Endodermal cell (in vitro differentiated cells): ENCODE measurements at regions not wholly inside any gene's neighbourhood (a gene's known extent, or its start where the extent isn't known, plus 50 kb on each side); places are given as distances from the start of the nearest gene placed in this dataset.

ENCODE experiments used
- DNase-seq: peaks from one replicate; pipeline ENCODE4 v3.0.0-alpha.2; 2017
- H3K27ac ChIP-seq: 2 replicates; pipeline ENCODE4 v1.5.1; 2013; ENCODE audit warnings: mild to moderate bottlenecking, low read depth, low read length, moderate library complexity
- H3K27me3 ChIP-seq: 2 replicates; pipeline ENCODE4 v1.6.1; 2013; ENCODE audit warnings: mild to moderate bottlenecking, low read length, moderate library complexity; ENCODE audit not compliant: insufficient read depth, control insufficient read depth, poor library complexity, severe bottlenecking
- H3K36me3 ChIP-seq: 2 replicates; pipeline ENCODE4 v1.7.0; 2013; ENCODE audit warnings: mild to moderate bottlenecking, low read length, moderate library complexity; ENCODE audit not compliant: control insufficient read depth, insufficient read depth
- H3K4me1 ChIP-seq: one replicate; pipeline ENCODE4 v1.7.0; 2013; ENCODE audit warnings: low read length; ENCODE audit not compliant: control insufficient read depth, insufficient read depth
- H3K4me3 ChIP-seq: 2 replicates; pipeline ENCODE4 v1.5.1; 2013; ENCODE audit warnings: mild to moderate bottlenecking, low read length, moderate library complexity
- H3K9ac ChIP-seq: 2 replicates; pipeline ENCODE4 v1.6.1; 2013; ENCODE audit warnings: mild to moderate bottlenecking, low read length, moderate library complexity; ENCODE audit not compliant: poor library complexity, severe bottlenecking; ENCODE audit errors: extremely low read depth
- H3K9me3 ChIP-seq: 2 replicates; pipeline ENCODE4 v1.6.1; 2013; ENCODE audit warnings: mild to moderate bottlenecking, low read length, moderate library complexity; ENCODE audit not compliant: control insufficient read depth
- H3K27ac Mint-ChIP-seq: 2 replicates; pipeline ENCODE4 v1.8.0; 2020; ENCODE audit warnings: mixed read lengths
- H3K27me3 Mint-ChIP-seq: 2 replicates; pipeline ENCODE4 v1.8.0; 2021; ENCODE audit warnings: mild to moderate bottlenecking, mixed read lengths; ENCODE audit not compliant: insufficient read depth
- H3K36me3 Mint-ChIP-seq: 2 replicates; pipeline ENCODE4 v1.8.0; 2020; ENCODE audit warnings: low read depth, mixed read lengths
- H3K4me1 Mint-ChIP-seq: 2 replicates; pipeline ENCODE4 v1.8.0; 2020; ENCODE audit warnings: mixed read lengths
- H3K4me3 Mint-ChIP-seq: 2 replicates; pipeline ENCODE4 v1.8.0; 2020; ENCODE audit warnings: mild to moderate bottlenecking, moderate library complexity, mixed read lengths
- H3K9me3 Mint-ChIP-seq: 2 replicates; pipeline ENCODE4 v1.8.0; 2020; ENCODE audit warnings: mild to moderate bottlenecking, mixed read lengths
- WGBS, 2 experiments: methylation state at CpG; one replicate each; pipeline versions ENCODE4 v1.1.5 to v1.1.7; 2013; ENCODE audit warnings: missing lambda C conversion rate in 2 of 2, mixed read lengths in 1 of 2; ENCODE audit not compliant: insufficient coverage in 1 of 2, insufficient read length in 1 of 2; 5-methylcytosine and 5-hydroxymethylcytosine counted together
- TF ChIP-seq, protein P1 (sequence below): fragments of 200-600 bp; sonication (generic); conservative IDR thresholded peaks from 2 replicates; pipeline ENCODE4 v1.5.0; 2021; ENCODE audit warnings: antibody characterized with exemption, mild to moderate bottlenecking

DNA sequence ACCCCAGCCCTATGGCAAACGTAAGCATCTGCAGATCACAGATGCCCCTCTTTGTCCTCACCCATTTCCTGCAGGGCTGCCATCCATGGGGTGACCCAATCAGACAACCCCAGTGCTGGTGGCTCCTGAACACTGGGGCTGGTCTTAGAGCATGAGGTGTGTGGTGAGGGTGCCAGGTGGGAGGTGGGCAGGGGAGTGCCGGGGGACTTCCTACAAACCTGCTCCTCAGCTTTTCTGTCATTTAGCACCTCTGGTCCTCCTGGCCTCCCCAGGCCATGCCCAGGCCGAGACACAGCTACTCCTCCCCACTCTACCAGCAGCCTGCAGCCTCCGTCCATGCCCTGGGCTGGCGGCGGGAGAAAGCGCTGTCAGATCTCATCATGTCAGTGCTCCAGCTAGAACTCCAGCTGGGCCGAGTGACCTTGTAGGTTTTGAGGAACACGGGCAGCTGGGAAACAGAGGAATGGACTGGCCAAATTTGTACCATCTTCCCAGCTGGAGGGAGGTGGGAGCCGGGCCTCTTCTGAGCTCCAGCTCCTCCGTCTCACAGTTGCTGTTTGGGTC lies 157.7 kb upstream of the NECTIN1 start:
- Mint-ChIP-seq H3K36me3 (no peaks in the 10 kb centered on the region), H3K27me3 (no peaks in the 10 kb centered on the region), H3K27ac (no peak overlapping the region), H3K9me3 (no peaks in the 10 kb centered on the region), H3K4me3 (no peak overlapping the region), H3K4me1 (peaks cover 46% of the 10 kb centered on the region)
- TF ChIP-seq, protein P1, sequence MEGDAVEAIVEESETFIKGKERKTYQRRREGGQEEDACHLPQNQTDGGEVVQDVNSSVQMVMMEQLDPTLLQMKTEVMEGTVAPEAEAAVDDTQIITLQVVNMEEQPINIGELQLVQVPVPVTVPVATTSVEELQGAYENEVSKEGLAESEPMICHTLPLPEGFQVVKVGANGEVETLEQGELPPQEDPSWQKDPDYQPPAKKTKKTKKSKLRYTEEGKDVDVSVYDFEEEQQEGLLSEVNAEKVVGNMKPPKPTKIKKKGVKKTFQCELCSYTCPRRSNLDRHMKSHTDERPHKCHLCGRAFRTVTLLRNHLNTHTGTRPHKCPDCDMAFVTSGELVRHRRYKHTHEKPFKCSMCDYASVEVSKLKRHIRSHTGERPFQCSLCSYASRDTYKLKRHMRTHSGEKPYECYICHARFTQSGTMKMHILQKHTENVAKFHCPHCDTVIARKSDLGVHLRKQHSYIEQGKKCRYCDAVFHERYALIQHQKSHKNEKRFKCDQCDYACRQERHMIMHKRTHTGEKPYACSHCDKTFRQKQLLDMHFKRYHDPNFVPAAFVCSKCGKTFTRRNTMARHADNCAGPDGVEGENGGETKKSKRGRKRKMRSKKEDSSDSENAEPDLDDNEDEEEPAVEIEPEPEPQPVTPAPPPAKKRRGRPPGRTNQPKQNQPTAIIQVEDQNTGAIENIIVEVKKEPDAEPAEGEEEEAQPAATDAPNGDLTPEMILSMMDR, result no peak
- Histone ChIP-seq H3K27ac (no peak overlapping the region), H3K4me3 (no peak overlapping the region), H3K9ac (no peak overlapping the region), H3K4me1 (peaks cover 38% of the 10 kb centered on the region), H3K36me3 (no peaks in the 10 kb centered on the region), H3K27me3 (peaks cover 7% of the 10 kb centered on the region), H3K9me3 (no peaks in the 10 kb centered on the region)
- WGBS, 2 experiments, result 91 to 100% methylated on average over 6 to 11 of the region's 11 CpGs
- no peak for DNase-seq

- WGBS, 2 experiments, result 90 to 100% methylated on average over 1 to 5 of the region's 5 CpGs
- Histone ChIP-seq H3K27ac (no peak overlapping the region), H3K27me3 (peaks cover 7% of the 10 kb centered on the region), H3K9me3 (no peaks in the 10 kb centered on the region), H3K4me3 (no peak overlapping the region), H3K4me1 (peaks cover 31% of the 10 kb centered on the region), H3K9ac (no peak overlapping the region), H3K36me3 (no peaks in the 10 kb centered on the region)
- no peaks in the 10 kb centered on the region for H3K36me3 Mint-ChIP-seq
- H3K4me3 Mint-ChIP-seq, result no peak overlapping the region
- TF ChIP-seq, protein P1, result no peak
- H3K27ac Mint-ChIP-seq, result no peak overlapping the region
- DNase-seq, result no peak
- H3K4me1 Mint-ChIP-seq, result peaks cover 39% of the 10 kb centered on the region
- no peaks in the 10 kb centered on the region for H3K9me3 Mint-ChIP-seq
- H3K27me3 Mint-ChIP-seq, result no peaks in the 10 kb centered on the region
Observed at GRCh38 chr11:119885861-119886567, 157.0 kb upstream of the NECTIN1 start.

DNA sequence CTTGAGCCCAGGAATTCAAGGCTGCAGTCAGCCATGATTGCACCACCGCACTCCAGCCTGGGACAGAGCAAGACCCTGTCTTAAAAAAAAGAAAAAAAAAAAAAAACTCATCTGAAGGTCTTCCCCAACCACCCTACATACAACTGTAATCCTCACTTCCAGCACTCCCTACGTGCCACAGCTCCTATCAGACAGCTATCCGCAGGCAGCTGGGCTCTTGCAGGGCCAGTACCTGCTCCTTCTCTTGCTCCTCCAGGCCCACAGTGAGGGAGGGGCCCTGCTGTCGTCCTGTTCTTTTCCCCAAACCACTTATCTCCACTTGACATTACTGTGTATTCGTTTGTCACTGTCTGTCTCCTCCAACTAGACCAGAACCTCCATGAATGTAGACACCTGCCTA lies 156.1 kb upstream of the NECTIN1 start:
- 78 to 82% methylated on average over 2 to 5 of the region's 5 CpGs for WGBS, 2 experiments
- Histone ChIP-seq H3K4me3 (no peak overlapping the region), H3K9ac (no peak overlapping the region), H3K27me3 (peaks cover 7% of the 10 kb centered on the region), H3K4me1 (peaks cover 21% of the 10 kb centered on the region), H3K9me3 (no peaks in the 10 kb centered on the region), H3K27ac (no peak overlapping the region), H3K36me3 (no peaks in the 10 kb centered on the region)
- no peaks in the 10 kb centered on the region for H3K9me3 Mint-ChIP-seq
- H3K4me1 Mint-ChIP-seq, result peaks cover 35% of the 10 kb centered on the region
- no peak overlapping the region for H3K4me3 Mint-ChIP-seq
- H3K27ac Mint-ChIP-seq, result no peak overlapping the region
- no peaks in the 10 kb centered on the region for H3K36me3 Mint-ChIP-seq
- DNase-seq, result no peak
- peaks cover 2% of the 10 kb centered on the region for H3K27me3 Mint-ChIP-seq
- TF ChIP-seq, protein P1, result no peak
